Epithelial cell of esophagus (primary cell): ENCODE measurements at regions not wholly inside any gene's neighbourhood (a gene's known extent, or its start where the extent isn't known, plus 50 kb on each side); places are given as distances from the start of the nearest gene placed in this dataset.

Experiments
- DNase-seq: peaks from one replicate; pipeline ENCODE4 v3.0.0; 2010; ENCODE audit warnings: low read depth
- H3K4me3 ChIP-seq: 2 replicates; pipeline ENCODE4 v1.5.1; 2011; ENCODE audit warnings: mild to moderate bottlenecking, low read length, control low read depth
- TF ChIP-seq, protein P1 (sequence below): IDR thresholded peaks from 2 replicates; pipeline ENCODE4 v1.5.1; 2011; ENCODE audit warnings: low read depth, mild to moderate bottlenecking, low read length, control low read depth, inconsistent platforms; ENCODE audit not compliant: insufficient read depth; ENCODE audit errors: missing control alignments

DNA sequence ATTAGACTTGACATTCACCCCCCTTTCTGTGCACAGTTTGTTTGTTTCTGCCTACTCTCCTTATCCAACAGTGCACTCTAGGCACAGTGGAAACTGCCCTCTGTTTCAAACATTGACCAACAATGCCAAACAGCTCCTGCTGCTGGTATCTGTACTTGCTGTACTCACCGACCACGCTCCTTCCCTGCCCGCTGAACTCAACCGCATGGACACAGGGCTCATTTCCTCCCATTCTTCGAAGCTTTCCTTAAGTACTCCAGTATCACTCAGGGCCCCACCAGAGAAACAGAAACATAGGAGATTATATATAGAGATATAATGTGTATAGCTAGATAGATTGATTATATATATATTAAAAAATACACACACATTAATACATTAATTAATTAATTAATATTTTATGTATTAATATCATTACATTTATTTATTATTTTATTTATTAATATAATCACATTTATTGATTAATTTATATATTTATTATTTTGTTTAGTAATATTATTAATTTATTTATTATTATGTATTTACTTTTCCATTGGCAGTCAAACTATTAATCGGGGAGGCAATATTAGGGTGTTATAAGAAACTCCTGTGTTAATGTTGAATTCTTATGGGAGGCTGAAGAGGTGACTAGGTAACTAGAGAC is 1528.2 kb downstream of the EFNB2 start:
- TF ChIP-seq, protein P1, sequence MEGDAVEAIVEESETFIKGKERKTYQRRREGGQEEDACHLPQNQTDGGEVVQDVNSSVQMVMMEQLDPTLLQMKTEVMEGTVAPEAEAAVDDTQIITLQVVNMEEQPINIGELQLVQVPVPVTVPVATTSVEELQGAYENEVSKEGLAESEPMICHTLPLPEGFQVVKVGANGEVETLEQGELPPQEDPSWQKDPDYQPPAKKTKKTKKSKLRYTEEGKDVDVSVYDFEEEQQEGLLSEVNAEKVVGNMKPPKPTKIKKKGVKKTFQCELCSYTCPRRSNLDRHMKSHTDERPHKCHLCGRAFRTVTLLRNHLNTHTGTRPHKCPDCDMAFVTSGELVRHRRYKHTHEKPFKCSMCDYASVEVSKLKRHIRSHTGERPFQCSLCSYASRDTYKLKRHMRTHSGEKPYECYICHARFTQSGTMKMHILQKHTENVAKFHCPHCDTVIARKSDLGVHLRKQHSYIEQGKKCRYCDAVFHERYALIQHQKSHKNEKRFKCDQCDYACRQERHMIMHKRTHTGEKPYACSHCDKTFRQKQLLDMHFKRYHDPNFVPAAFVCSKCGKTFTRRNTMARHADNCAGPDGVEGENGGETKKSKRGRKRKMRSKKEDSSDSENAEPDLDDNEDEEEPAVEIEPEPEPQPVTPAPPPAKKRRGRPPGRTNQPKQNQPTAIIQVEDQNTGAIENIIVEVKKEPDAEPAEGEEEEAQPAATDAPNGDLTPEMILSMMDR = no peak
- no peak overlapping the region for H3K4me3 ChIP-seq
- no peak for DNase-seq

DNA sequence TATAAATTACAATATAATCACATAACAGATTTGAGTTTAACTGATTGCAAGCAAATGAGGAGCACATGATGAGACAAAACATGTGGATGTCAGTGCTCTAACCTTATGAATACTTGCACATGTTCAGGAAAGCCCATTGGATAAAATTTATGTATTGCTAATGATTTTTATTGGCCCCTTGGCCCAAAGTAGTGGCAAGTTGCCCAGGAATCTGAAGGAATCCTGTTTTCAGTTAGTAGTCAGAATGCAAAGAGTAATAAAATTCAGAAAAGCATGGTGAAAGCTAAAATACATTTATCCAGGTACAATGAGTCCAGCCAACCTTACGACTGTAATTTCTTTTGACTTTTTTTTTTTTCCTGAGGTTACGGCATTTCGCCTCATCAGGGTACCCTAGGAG is 1539.4 kb downstream of the EFNB2 start:
- no peak overlapping the region for H3K4me3 ChIP-seq
- TF ChIP-seq, protein P1 = no peak
- no peak for DNase-seq

DNA sequence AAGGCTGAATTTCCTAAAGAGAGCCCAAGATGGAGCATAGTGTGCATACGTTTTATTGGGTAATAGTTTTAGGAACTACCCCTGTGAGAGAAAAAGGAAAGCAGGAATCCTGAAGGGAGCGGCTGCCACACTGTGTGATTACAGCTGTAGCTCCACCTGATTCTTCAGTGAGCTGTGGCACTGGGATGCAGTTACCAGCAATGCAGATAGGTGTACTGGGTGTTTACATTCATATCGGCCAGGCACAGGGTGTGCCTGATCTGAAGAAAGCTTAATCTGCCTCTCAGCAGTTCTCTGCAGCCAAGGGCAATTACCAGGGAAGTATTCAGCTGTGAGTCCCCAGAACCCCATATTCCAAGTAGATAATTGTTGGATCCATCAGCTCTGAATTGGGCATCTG is 1541.8 kb downstream of the EFNB2 start:
- DNase-seq = no peak

DNA sequence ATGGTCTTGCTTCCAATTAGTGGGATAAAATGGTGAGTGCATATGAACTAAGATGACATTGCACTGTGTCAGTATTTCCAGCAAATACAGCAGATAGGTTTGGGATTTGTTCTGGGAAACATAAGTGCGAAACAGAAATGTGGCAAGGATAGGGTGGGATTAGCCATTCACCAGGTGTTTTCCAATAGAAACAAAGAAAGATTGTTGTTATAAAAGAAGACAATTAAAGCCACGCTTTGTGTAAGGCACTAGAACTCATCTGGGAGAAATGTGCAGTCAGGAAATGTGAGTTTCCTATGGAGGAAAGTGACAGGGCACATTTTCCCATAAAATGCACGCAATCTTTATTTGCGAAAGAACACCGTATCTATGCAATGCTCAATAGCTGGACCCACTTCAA is 1547.8 kb downstream of the EFNB2 start:
- DNase-seq = no peak

More for the DNA sequence above, 1541.8 kb downstream of the EFNB2 start:
- no peak overlapping the region for H3K4me3 ChIP-seq
- TF ChIP-seq, protein P1 = peak; percentile 33

DNA sequence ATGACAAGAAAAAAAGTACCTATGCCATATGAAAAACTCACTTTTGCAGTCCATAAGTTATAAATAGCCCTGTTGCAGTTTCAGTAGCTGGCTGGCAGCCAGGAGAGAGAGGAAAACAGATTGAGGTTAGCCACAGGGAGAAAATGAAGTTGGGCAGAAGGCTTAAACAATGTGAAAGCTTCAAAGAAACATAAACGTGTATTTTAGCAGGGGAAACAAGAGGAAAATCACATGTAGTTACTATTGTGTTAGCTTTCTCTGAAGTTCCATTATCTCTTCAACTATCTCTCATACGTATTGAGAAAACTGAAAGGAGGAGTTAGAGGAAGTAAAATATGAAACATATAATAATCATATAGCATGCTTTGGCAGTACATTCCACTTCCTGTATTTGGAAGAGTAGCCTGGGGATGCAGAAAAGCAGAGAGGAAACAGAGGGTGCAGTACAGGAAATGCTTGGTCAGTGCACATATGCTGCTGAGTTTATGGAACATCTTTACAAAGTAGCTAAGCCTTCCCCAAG is 1551.1 kb downstream of the EFNB2 start:
- TF ChIP-seq, protein P1 = no peak
- H3K4me3 ChIP-seq = no peak overlapping the region
- peak; percentile 7 for DNase-seq

More for the DNA sequence above, 1547.8 kb downstream of the EFNB2 start:
- TF ChIP-seq, protein P1 = no peak
- H3K4me3 ChIP-seq = no peak overlapping the region

DNA sequence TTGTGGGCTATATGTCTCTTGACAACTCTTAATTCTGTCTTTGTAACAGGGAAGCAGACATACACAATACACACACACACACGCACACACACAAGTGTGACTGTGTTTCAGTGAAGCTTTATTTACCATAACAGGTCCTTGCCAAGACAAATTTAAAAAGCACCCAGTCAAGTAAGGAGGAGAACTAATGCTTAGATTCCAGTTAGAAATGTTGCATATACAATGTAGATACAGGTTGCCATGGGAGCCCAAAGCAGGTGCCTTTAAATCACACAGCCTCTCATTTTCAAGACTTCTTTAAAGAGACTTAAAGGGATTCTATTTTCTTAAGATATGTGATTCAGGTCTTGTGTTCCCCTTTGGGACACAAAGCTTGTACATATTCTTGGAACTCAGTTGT is 1551.9 kb downstream of the EFNB2 start:
- TF ChIP-seq, protein P1 = no peak
- no peak overlapping the region for H3K4me3 ChIP-seq
- no peak for DNase-seq

DNA sequence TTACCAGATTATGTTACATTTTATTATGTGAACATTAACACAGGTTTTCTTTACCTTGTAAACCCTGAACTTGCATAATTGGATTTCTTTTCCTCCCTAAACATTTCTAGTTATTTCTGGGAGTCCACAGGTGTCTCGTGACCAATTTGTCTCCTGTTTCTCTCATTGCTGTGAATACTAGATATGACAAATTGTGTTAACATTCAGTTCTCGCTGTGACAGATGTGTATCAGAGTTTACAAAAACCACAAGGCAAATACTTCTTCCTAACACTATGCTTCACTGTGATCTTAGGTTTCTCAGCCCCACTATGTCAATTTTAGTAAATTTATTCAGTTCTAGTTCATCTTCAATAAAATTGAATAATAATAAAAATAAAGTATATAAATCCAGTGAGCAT is 1554.9 kb downstream of the EFNB2 start:
- DNase-seq = no peak
- H3K4me3 ChIP-seq = no peak overlapping the region
- TF ChIP-seq, protein P1 = no peak
